DOHH2 (cell line): ENCODE measurements at regions not wholly inside any gene's neighbourhood (a gene's known extent, or its start where the extent isn't known, plus 50 kb on each side); places are given as distances from the start of the nearest gene placed in this dataset.

Experiments
- EZH2phosphoT487 ChIP-seq: fragments of 200-600 bp; sonication (generic); IDR thresholded peaks from 2 replicates; pipeline ENCODE4 v1.6.1; 2017; ENCODE audit warnings: borderline replicate concordance, mild to moderate bottlenecking, antibody characterized with exemption, low read length, moderate library complexity, mixed read lengths
- TF ChIP-seq, protein P1 (sequence below): fragments of 200-600 bp; sonication (generic); IDR thresholded peaks from one replicate; pipeline ENCODE4 v1.5.1; 2014; ENCODE audit warnings: antibody characterized with exemption, mild to moderate bottlenecking, low read depth, low read length; ENCODE audit not compliant: poor library complexity, severe bottlenecking

DNA sequence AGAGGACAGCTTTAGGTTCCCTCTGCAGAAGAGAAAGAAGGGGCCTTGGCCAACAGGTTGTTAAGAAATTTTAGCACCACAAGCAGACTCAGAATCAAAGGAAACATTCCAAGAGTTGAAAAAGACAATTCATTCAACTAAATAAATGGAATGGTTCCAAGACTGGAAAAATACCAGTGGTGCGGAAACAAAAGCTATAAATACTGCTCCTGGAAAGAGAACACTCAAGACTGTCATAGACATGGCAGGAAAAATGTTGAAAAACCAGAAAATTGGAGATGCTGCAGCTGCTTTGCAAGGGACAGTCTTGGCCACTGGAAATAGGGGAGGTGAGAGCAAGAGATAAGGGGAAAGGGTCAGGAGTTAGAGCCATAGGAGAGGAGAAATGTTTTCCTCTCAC, 312.7 kb upstream of the CYRIA start:
- no peak for TF ChIP-seq EZH2phosphoT487
- TF ChIP-seq, protein P1, sequence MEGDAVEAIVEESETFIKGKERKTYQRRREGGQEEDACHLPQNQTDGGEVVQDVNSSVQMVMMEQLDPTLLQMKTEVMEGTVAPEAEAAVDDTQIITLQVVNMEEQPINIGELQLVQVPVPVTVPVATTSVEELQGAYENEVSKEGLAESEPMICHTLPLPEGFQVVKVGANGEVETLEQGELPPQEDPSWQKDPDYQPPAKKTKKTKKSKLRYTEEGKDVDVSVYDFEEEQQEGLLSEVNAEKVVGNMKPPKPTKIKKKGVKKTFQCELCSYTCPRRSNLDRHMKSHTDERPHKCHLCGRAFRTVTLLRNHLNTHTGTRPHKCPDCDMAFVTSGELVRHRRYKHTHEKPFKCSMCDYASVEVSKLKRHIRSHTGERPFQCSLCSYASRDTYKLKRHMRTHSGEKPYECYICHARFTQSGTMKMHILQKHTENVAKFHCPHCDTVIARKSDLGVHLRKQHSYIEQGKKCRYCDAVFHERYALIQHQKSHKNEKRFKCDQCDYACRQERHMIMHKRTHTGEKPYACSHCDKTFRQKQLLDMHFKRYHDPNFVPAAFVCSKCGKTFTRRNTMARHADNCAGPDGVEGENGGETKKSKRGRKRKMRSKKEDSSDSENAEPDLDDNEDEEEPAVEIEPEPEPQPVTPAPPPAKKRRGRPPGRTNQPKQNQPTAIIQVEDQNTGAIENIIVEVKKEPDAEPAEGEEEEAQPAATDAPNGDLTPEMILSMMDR, result no peak
